ENCODE measurements at regions not wholly inside any gene's neighbourhood (a gene's known extent, or its start where the extent isn't known, plus 50 kb on each side); places are given as distances from the start of the nearest gene placed in this dataset.

GRCh38 chr4:80137631-80138030, 59.7 kb upstream of the PRDM8 start:
- TF ChIP-seq EZH2 (IDR thresholded peaks at IDR 0.05; ENCODE audit: low read length) (no peak), CTCF (optimal IDR thresholded peaks at IDR 0.05 in 1 of 3, IDR thresholded peaks at IDR 0.05 in 1 of 3, conservative IDR thresholded peaks at IDR 0.05 in 1 of 3; ENCODE audit: extremely low read depth in 1 of 3, insufficient read depth in 2 of 3, low read length in 3 of 3) (no peak)
